PC-3 (cell line): ENCODE measurements at regions not wholly inside any gene's neighbourhood (a gene's known extent, or its start where the extent isn't known, plus 50 kb on each side); places are given as distances from the start of the nearest gene placed in this dataset.

ENCODE experiments used
- EZH2 ChIP-seq: fragments of 300-600 bp; sonication (generic); IDR thresholded peaks from one replicate; pipeline ENCODE4 v1.6.1; 2017; ENCODE audit warnings: antibody characterized with exemption, mild to moderate bottlenecking, low read length; ENCODE audit not compliant: unreplicated experiment
- EZH2phosphoT487 ChIP-seq: fragments of 300-600 bp; sonication (generic); IDR thresholded peaks from 2 replicates; pipeline ENCODE4 v1.6.1; 2018; ENCODE audit warnings: mild to moderate bottlenecking, antibody characterized with exemption, low read length, borderline replicate concordance
- TF ChIP-seq, protein P1 (sequence below): fragments of 300-600 bp; sonication (generic); conservative IDR thresholded peaks from 2 replicates; pipeline ENCODE4 v1.5.1; 2017; ENCODE audit warnings: antibody characterized with exemption, low read depth, mild to moderate bottlenecking, low read length

DNA sequence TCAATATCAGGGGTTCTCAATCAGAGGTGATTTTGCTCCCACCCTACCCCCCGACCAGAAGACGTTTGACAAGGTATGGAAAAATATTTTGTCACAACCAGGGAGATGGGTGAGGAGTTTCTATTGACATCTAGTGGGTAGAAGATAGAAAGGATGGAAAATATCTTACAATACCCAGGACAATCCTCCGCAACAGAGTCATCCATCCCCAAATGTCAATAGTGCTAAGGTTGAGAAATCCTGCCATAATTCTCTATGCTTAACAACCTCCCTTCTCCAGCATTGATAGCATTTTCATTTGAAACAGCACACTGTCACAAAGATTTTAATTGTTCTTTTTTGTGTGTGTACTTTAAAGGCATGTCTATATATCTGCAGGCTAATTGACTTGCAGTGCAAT lies 890.5 kb downstream of the PDHA2 start:
- TF ChIP-seq, protein P1, sequence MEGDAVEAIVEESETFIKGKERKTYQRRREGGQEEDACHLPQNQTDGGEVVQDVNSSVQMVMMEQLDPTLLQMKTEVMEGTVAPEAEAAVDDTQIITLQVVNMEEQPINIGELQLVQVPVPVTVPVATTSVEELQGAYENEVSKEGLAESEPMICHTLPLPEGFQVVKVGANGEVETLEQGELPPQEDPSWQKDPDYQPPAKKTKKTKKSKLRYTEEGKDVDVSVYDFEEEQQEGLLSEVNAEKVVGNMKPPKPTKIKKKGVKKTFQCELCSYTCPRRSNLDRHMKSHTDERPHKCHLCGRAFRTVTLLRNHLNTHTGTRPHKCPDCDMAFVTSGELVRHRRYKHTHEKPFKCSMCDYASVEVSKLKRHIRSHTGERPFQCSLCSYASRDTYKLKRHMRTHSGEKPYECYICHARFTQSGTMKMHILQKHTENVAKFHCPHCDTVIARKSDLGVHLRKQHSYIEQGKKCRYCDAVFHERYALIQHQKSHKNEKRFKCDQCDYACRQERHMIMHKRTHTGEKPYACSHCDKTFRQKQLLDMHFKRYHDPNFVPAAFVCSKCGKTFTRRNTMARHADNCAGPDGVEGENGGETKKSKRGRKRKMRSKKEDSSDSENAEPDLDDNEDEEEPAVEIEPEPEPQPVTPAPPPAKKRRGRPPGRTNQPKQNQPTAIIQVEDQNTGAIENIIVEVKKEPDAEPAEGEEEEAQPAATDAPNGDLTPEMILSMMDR, result no peak
- TF ChIP-seq EZH2phosphoT487 (no peak), EZH2 (no peak)
